ENCODE measurements at regions not wholly inside any gene's neighbourhood (a gene's known extent, or its start where the extent isn't known, plus 50 kb on each side); places are given as distances from the start of the nearest gene placed in this dataset.

- TF ChIP-seq CTCF (IDR thresholded peaks at IDR 0.05; ENCODE audit: extremely low read depth, missing control alignments): no peak
- no peak for DNase-seq (ENCODE audit: low spot score)
Observed at GRCh38 chr7:114777288-114777687, 144.6 kb upstream of the MDFIC start.

- DNase-seq (ENCODE audit: low spot score): no peak
- TF ChIP-seq CTCF (IDR thresholded peaks at IDR 0.05; ENCODE audit: extremely low read depth, missing control alignments): no peak
Observed at GRCh38 chr7:114783508-114783907, 138.4 kb upstream of the MDFIC start.

- DNase-seq (ENCODE audit: low spot score): no peak
- no peak for TF ChIP-seq CTCF (IDR thresholded peaks at IDR 0.05; ENCODE audit: extremely low read depth, missing control alignments)
Observed at GRCh38 chr7:114784177-114784576, 137.7 kb upstream of the MDFIC start.

- no peak for TF ChIP-seq CTCF (IDR thresholded peaks at IDR 0.05; ENCODE audit: extremely low read depth, missing control alignments)
- no peak for DNase-seq (ENCODE audit: low spot score)
Observed at GRCh38 chr7:114784746-114785145, 137.1 kb upstream of the MDFIC start.

- no peak for DNase-seq (ENCODE audit: low spot score)
Observed at GRCh38 chr7:114785496-114785895, 136.4 kb upstream of the MDFIC start.

GRCh38 chr7:114786455-114786854 lies 135.4 kb upstream of the MDFIC start:
- DNase-seq (ENCODE audit: low spot score): no peak
- TF ChIP-seq CTCF (IDR thresholded peaks at IDR 0.05; ENCODE audit: extremely low read depth, missing control alignments): no peak

More at GRCh38 chr7:114785496-114785895, 136.4 kb upstream of the MDFIC start:
- TF ChIP-seq CTCF (IDR thresholded peaks at IDR 0.05; ENCODE audit: extremely low read depth, missing control alignments): no peak

GRCh38 chr7:114787556-114787955 lies 134.3 kb upstream of the MDFIC start:
- DNase-seq (ENCODE audit: low spot score): no peak
- TF ChIP-seq CTCF (IDR thresholded peaks at IDR 0.05; ENCODE audit: extremely low read depth, missing control alignments): no peak

Measured in GM20000 (cell line).